GM12878 (cell line): ENCODE measurements at regions not wholly inside any gene's neighbourhood (a gene's known extent, or its start where the extent isn't known, plus 50 kb on each side); places are given as distances from the start of the nearest gene placed in this dataset.

Experiments used
- CTCF ChIP-seq, 3 experiments: IDR thresholded peaks in 2 of 3; conservative IDR thresholded peaks in 1 of 3; 2 replicates each; pipeline ENCODE4 v1.5.1; 2011; ENCODE audit warnings: low read depth in 3 of 3, low read length in 3 of 3, mild to moderate bottlenecking in 3 of 3, control low read depth in 2 of 3, moderate library complexity in 2 of 3, inconsistent platforms in 1 of 3, mixed read lengths in 1 of 3; ENCODE audit not compliant: control insufficient read depth in 2 of 3, insufficient read depth in 1 of 3; ENCODE audit errors: extremely low read depth in 1 of 3
- NR2C2 ChIP-seq: IDR thresholded peaks from 2 replicates; pipeline ENCODE4 v1.6.1; 2011; ENCODE audit warnings: borderline replicate concordance, low read depth; ENCODE audit not compliant: control insufficient read depth, insufficient read length
- POLR2A ChIP-seq: IDR thresholded peaks from 2 replicates; pipeline ENCODE4 v1.6.1; 2011; ENCODE audit warnings: low read depth, mild to moderate bottlenecking, low read length
- RAD21 ChIP-seq: IDR thresholded peaks from 2 replicates; pipeline ENCODE4 v1.6.1; 2011; ENCODE audit warnings: mild to moderate bottlenecking, low read depth, low read length, moderate library complexity; ENCODE audit not compliant: insufficient read depth
- ZNF274 ChIP-seq: IDR thresholded peaks from one replicate; pipeline ENCODE4 v1.8.0; 2011; ENCODE audit not compliant: insufficient read length, insufficient read depth
- TF ChIP-seq, protein P1 (sequence below): IDR thresholded peaks from 2 replicates; pipeline ENCODE4 v1.6.1; 2011; ENCODE audit warnings: mild to moderate bottlenecking, low read depth, low read length, moderate library complexity; ENCODE audit not compliant: insufficient replicate concordance
- TF ChIP-seq, protein P2 (sequence below): IDR thresholded peaks from 2 replicates; pipeline ENCODE4 v1.6.1; 2012; ENCODE audit warnings: low read depth, low read length, improper control_type of control experiment

DNA sequence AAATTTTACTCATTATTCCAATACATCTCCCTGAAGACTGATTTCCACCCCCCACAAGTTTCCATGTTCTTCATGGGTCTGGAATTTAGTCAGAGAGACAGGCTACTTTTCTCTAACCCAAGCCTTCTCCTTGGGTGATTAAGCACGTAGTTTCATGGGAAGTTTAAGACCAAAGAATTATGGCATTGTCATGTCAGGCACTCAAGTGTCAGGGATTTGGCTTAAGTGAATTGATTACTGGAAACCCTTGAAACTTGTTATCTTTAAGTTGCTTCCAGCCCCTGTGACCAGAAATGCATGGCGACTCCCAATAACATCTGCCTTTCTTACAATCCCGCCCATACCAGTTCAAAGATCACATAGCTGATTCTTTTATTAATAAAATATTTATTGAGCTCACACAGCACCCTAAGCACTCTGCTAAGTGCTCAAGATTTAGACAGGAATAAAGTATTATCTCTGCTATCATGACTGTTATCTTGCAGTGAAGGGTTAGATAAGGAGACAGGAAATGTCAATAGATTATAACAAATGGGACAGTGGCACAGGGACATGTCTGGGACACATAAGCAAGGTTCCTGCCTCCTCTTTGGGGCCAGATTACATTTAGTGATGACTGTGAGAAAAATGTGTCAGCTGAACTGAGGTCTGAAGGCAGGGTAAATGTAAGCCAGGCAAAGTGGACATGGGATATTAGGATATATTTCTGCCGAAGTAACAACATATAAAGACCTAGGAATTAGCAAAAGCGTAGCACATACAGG lies 241.2 kb upstream of the TNC start:
- no peak for TF ChIP-seq CTCF (IDR thresholded peaks at IDR 0.05 in 2 of 3, conservative IDR thresholded peaks at IDR 0.05 in 1 of 3; ENCODE audit: control insufficient read depth in 2 of 3, extremely low read depth in 1 of 3, insufficient read depth in 1 of 3, low read depth in 3 of 3, low read length in 3 of 3)
- TF ChIP-seq NR2C2 = no peak
- TF ChIP-seq, protein P1, sequence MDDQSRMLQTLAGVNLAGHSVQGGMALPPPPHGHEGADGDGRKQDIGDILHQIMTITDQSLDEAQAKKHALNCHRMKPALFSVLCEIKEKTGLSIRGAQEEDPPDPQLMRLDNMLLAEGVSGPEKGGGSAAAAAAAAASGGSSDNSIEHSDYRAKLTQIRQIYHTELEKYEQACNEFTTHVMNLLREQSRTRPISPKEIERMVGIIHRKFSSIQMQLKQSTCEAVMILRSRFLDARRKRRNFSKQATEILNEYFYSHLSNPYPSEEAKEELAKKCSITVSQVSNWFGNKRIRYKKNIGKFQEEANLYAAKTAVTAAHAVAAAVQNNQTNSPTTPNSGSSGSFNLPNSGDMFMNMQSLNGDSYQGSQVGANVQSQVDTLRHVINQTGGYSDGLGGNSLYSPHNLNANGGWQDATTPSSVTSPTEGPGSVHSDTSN = no peak
- no peak for TF ChIP-seq RAD21
- no peak for TF ChIP-seq ZNF274
- TF ChIP-seq, protein P2, sequence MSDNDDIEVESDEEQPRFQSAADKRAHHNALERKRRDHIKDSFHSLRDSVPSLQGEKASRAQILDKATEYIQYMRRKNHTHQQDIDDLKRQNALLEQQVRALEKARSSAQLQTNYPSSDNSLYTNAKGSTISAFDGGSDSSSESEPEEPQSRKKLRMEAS = no peak
- no peak for TF ChIP-seq POLR2A
